A549 (cell line): ENCODE measurements at regions not wholly inside any gene's neighbourhood (a gene's known extent, or its start where the extent isn't known, plus 50 kb on each side); places are given as distances from the start of the nearest gene placed in this dataset.

ENCODE experiments used
- ATAC-seq, 2 experiments: fragments of 200-7000 bp in 1 of 2; fragments of >200 bp in 1 of 2; cut with Nextera tagmentation in 1 of 2; cut with Tn5 transposase in 1 of 2; 3 replicates each; pipeline versions ENCODE4 v1.8.0 to v1.9.1; 2018 to 2020; ENCODE audit warnings: mild to moderate bottlenecking in 1 of 2, moderate library complexity in 1 of 2
- CTCF ChIA-PET: fragments of 300-600 bp; sonication (Branson Sonifier 250); formaldehyde crosslinking; extraction: SDS; loops from one replicate; lab custom pipeline; 2021; ENCODE audit warnings: antibody characterized with exemption, inconsistent platforms; lab: Yijun Ruan, JAX
- POLR2A ChIA-PET: fragments of 350-600 bp; formaldehyde crosslinking; extraction: SDS; loops from one replicate; lab custom pipeline; 2021; ENCODE audit warnings: antibody characterized with exemption, inconsistent platforms; lab: Yijun Ruan, JAX
- DNase-seq, 2 experiments: peaks; one replicate each; pipeline versions ENCODE4 v3.0.0 to v3.0.0-alpha.2; 2011 to 2016; ENCODE audit warnings: low read depth in 1 of 2, low spot score in 1 of 2
- FAIRE-seq: peaks from 2 replicates; lab custom pipeline; 2011; peaks lifted over from hg19 to GRCh38; lab: Jason Lieb, UNC
- H3K27ac ChIP-seq, 2 experiments: fragments of >200 bp; sonication (Bioruptor Twin); formaldehyde crosslinking; 3 replicates each; pipeline ENCODE4 v1.5.1; 2016 to 2017
- H3K4me1 ChIP-seq: fragments of >200 bp; sonication (Bioruptor Twin); formaldehyde crosslinking; 3 replicates; pipeline ENCODE4 v1.6.1; 2016
- H3K4me2 ChIP-seq: fragments of >200 bp; sonication (Bioruptor Twin); formaldehyde crosslinking; 3 replicates; pipeline ENCODE4 v1.6.1; 2016
- H3K4me3 ChIP-seq: fragments of >200 bp; sonication (Bioruptor Twin); formaldehyde crosslinking; 3 replicates; pipeline ENCODE4 v1.5.1; 2016
- H3K9me3 ChIP-seq: fragments of >200 bp; sonication (Bioruptor Twin); formaldehyde crosslinking; 3 replicates; pipeline ENCODE4 v1.6.1; 2016
- E2F6 ChIP-seq: IDR thresholded peaks from 2 replicates; pipeline ENCODE4 v1.6.1; 2012; ENCODE audit warnings: low read depth, borderline replicate concordance
- EHMT2 ChIP-seq: fragments of 200-600 bp; sonication (generic); IDR thresholded peaks from 2 replicates; pipeline ENCODE4 v1.6.1; 2016; ENCODE audit warnings: antibody characterized with exemption, low read depth, mild to moderate bottlenecking, moderate library complexity
- FOSL2 ChIP-seq, 2 experiments: fragments of 450-650 bp in 1 of 2; fragments of >200 bp in 1 of 2; sonication (Bioruptor Twin) in 1 of 2; formaldehyde crosslinking; IDR thresholded peaks; 2 replicates each; pipeline versions ENCODE4 v1.5.0 to v1.6.1; 2016 to 2020; ENCODE audit warnings: mild to moderate bottlenecking in 1 of 2, moderate library complexity in 1 of 2
- KDM1A ChIP-seq: fragments of 200-600 bp; sonication (generic); IDR thresholded peaks from 2 replicates; pipeline ENCODE4 v1.6.1; 2016; ENCODE audit warnings: low read depth, mild to moderate bottlenecking
- MAX ChIP-seq: IDR thresholded peaks from 2 replicates; pipeline ENCODE4 v1.6.1; 2012
- MAZ ChIP-seq: fragments of 150-350 bp; IDR thresholded peaks from 2 replicates; pipeline ENCODE4 v1.6.1; 2014; ENCODE audit warnings: antibody characterized with exemption, low read depth, low read length, borderline replicate concordance
- MYC ChIP-seq: IDR thresholded peaks from 2 replicates; pipeline ENCODE4 v1.6.1; 2012; ENCODE audit warnings: mild to moderate bottlenecking, inconsistent platforms, low read length, improper control_type of control experiment, borderline replicate concordance
- PHF8 ChIP-seq: fragments of 200-600 bp; sonication (generic); IDR thresholded peaks from 2 replicates; pipeline ENCODE4 v1.6.1; 2016; ENCODE audit warnings: low read depth, mild to moderate bottlenecking, antibody characterized with exemption, moderate library complexity, borderline replicate concordance
- POLR2A ChIP-seq: IDR thresholded peaks from 2 replicates; pipeline ENCODE4 v1.6.1; 2012; ENCODE audit warnings: mild to moderate bottlenecking, low read length
- SMC3 ChIP-seq: fragments of >200 bp; sonication (Bioruptor Twin); formaldehyde crosslinking; IDR thresholded peaks from 3 replicates; pipeline ENCODE4 v1.6.1; 2018; ENCODE audit warnings: inconsistent platforms
- ZC3H11A ChIP-seq: fragments of 450-650 bp; IDR thresholded peaks from 2 replicates; pipeline ENCODE4 v1.6.1; 2014; ENCODE audit warnings: antibody characterized with exemption, mild to moderate bottlenecking
- ZNF302 ChIP-seq: fragments of 250-450 bp; sonication (Bioruptor Pico); IDR thresholded peaks from 2 replicates; pipeline ENCODE4 v1.9.0; 2021; ENCODE audit warnings: inconsistent platforms, mild to moderate bottlenecking, moderate library complexity
- ZSCAN20 ChIP-seq: fragments of 250-450 bp; sonication (Bioruptor Pico); IDR thresholded peaks from 2 replicates; pipeline ENCODE4 v1.8.0; 2022; ENCODE audit warnings: mild to moderate bottlenecking, moderate library complexity
- WGBS: methylation state at CpG from one replicate; pipeline ENCODE4 v1.1.6; 2017; ENCODE audit errors: missing lambda C conversion rate; 5-methylcytosine and 5-hydroxymethylcytosine counted together
- TF ChIP-seq, protein P1 (sequence below): fragments of 250-450 bp; sonication (Bioruptor Pico); IDR thresholded peaks from 2 replicates; pipeline ENCODE4 v1.5.0; 2020; ENCODE audit warnings: low read depth, mild to moderate bottlenecking, moderate library complexity
- TF ChIP-seq, protein P2 (sequence below): fragments of 450-650 bp; IDR thresholded peaks from 2 replicates; pipeline ENCODE4 v1.6.1; 2014; ENCODE audit warnings: antibody characterized with exemption
- TF ChIP-seq, protein P3 (sequence below): IDR thresholded peaks from 2 replicates; pipeline ENCODE4 v1.6.1; 2012

GRCh38 chr6:117126213-117126612 lies 139.1 kb upstream of the VGLL2 start:
- ChIA-PET POLR2A (no interaction called here), CTCF (no interaction called here)
- no peaks in the 10 kb centered on the region for H3K4me1 ChIP-seq
- H3K27ac ChIP-seq: no peak overlapping the region
- no peak for ATAC-seq
- DNase-seq: no peak
- TF ChIP-seq, protein P1, sequence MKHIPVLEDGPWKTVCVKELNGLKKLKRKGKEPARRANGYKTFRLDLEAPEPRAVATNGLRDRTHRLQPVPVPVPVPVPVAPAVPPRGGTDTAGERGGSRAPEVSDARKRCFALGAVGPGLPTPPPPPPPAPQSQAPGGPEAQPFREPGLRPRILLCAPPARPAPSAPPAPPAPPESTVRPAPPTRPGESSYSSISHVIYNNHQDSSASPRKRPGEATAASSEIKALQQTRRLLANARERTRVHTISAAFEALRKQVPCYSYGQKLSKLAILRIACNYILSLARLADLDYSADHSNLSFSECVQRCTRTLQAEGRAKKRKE: no peak
- TF ChIP-seq, protein P2, sequence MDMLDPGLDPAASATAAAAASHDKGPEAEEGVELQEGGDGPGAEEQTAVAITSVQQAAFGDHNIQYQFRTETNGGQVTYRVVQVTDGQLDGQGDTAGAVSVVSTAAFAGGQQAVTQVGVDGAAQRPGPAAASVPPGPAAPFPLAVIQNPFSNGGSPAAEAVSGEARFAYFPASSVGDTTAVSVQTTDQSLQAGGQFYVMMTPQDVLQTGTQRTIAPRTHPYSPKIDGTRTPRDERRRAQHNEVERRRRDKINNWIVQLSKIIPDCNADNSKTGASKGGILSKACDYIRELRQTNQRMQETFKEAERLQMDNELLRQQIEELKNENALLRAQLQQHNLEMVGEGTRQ: no peak
- WGBS: 18% methylated on average over 1 of the region's 1 CpG
- no peak overlapping the region for H3K4me2 ChIP-seq
- no peak overlapping the region for H3K4me3 ChIP-seq
- FAIRE-seq: no peak
- no peaks in the 10 kb centered on the region for H3K9me3 ChIP-seq

GRCh38 chr6:117128052-117128451 lies 137.3 kb upstream of the VGLL2 start:
- no peak overlapping the region for H3K27ac ChIP-seq
- H3K4me1 ChIP-seq: no peaks in the 10 kb centered on the region
- POLR2A ChIA-PET: no interaction called here
- WGBS: 13% methylated on average over 1 of the region's 1 CpG
- FAIRE-seq: no peak
- TF ChIP-seq E2F6: no peak
- TF ChIP-seq EHMT2: no peak
- no peak for TF ChIP-seq MAX
- no peak for TF ChIP-seq POLR2A
- no peak for TF ChIP-seq ZNF302 (CRISPR knock-in tag)
- no peak for TF ChIP-seq FOSL2 (IDR thresholded peaks at IDR 0.05)
- no peak for TF ChIP-seq FOSL2 (CRISPR knock-in tag; IDR thresholded peaks at IDR 0.05)
- TF ChIP-seq MYC: no peak
- TF ChIP-seq PHF8: no peak
- TF ChIP-seq, protein P3, sequence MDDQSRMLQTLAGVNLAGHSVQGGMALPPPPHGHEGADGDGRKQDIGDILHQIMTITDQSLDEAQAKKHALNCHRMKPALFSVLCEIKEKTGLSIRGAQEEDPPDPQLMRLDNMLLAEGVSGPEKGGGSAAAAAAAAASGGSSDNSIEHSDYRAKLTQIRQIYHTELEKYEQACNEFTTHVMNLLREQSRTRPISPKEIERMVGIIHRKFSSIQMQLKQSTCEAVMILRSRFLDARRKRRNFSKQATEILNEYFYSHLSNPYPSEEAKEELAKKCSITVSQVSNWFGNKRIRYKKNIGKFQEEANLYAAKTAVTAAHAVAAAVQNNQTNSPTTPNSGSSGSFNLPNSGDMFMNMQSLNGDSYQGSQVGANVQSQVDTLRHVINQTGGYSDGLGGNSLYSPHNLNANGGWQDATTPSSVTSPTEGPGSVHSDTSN: no peak
- no peak for TF ChIP-seq MAZ
- TF ChIP-seq SMC3: no peak
- TF ChIP-seq ZSCAN20 (CRISPR knock-in tag): no peak
- H3K4me3 ChIP-seq: no peak overlapping the region
- CTCF ChIA-PET: no interaction called here
- ATAC-seq: no peak
- DNase-seq: no peak
- H3K4me2 ChIP-seq: no peak overlapping the region
- H3K9me3 ChIP-seq: no peaks in the 10 kb centered on the region

GRCh38 chr6:117130125-117130524 lies 135.2 kb upstream of the VGLL2 start:
- FAIRE-seq: no peak
- Histone ChIP-seq H3K9me3 (no peaks in the 10 kb centered on the region), H3K4me2 (no peak overlapping the region), H3K27ac (no peak overlapping the region), H3K4me1 (no peaks in the 10 kb centered on the region), H3K4me3 (no peak overlapping the region)
- ChIA-PET CTCF (no interaction called here), POLR2A (no interaction called here)
- no peak for DNase-seq
- no peak for ATAC-seq
- WGBS: 13% methylated on average over 2 of the region's 2 CpGs
- no peak for TF ChIP-seq ZC3H11A
- TF ChIP-seq, all 56 proteins: peak for 0

- WGBS: 0% methylated on average over 1 of the region's 1 CpG
- H3K9me3 ChIP-seq: no peaks in the 10 kb centered on the region
- no peaks in the 10 kb centered on the region for H3K4me1 ChIP-seq
- no peak for TF ChIP-seq KDM1A
- no peak for DNase-seq
- H3K27ac ChIP-seq: no peak overlapping the region
- ChIA-PET CTCF (no interaction called here), POLR2A (no interaction called here)
- ATAC-seq: no peak
- FAIRE-seq: no peak
- H3K4me2 ChIP-seq: no peak overlapping the region
- H3K4me3 ChIP-seq: no peak overlapping the region
These were observed 128.7 kb upstream of the VGLL2 start for GRCh38 chr6:117136702-117137101.
